ENCODE measurements at regions not wholly inside any gene's neighbourhood (a gene's known extent, or its start where the extent isn't known, plus 50 kb on each side); places are given as distances from the start of the nearest gene placed in this dataset.

GRCh38 chr2:116413659-116414058 is 1400.8 kb upstream of the DDX18 start:
- no peak for DNase-seq (ENCODE audit: low read depth)
- in situ Hi-C loops (cut with HindIII; ENCODE audit: low sequenced_read_pairs), result no loop called here
- no peak for TF ChIP-seq CTCF (IDR thresholded peaks at IDR 0.05; ENCODE audit: low read depth, low read length, missing control alignments)
- no peak overlapping the region for H3K4me3 ChIP-seq (ENCODE audit: low read depth, low read length)

- in situ Hi-C loops (cut with HindIII; ENCODE audit: low sequenced_read_pairs), result no loop called here
- H3K4me3 ChIP-seq (ENCODE audit: low read depth, low read length), result no peak overlapping the region
- peak; percentile 61 for DNase-seq (ENCODE audit: low read depth)
- no peak for TF ChIP-seq CTCF (IDR thresholded peaks at IDR 0.05; ENCODE audit: low read depth, low read length, missing control alignments)
Measured at GRCh38 chr2:116416731-116417377, 1397.6 kb upstream of the DDX18 start.

- no peak overlapping the region for H3K4me3 ChIP-seq (ENCODE audit: low read depth, low read length)
- in situ Hi-C loops (cut with HindIII; ENCODE audit: low sequenced_read_pairs), result no loop called here
- DNase-seq (ENCODE audit: low read depth), result no peak
- TF ChIP-seq CTCF (IDR thresholded peaks at IDR 0.05; ENCODE audit: low read depth, low read length, missing control alignments), result peak; percentile 4
Measured at GRCh38 chr2:116435648-116436047, 1378.8 kb upstream of the DDX18 start.

- H3K4me3 ChIP-seq (ENCODE audit: low read depth, low read length), result no peak overlapping the region
- DNase-seq (ENCODE audit: low read depth), result no peak
- no peak for TF ChIP-seq CTCF (IDR thresholded peaks at IDR 0.05; ENCODE audit: low read depth, low read length, missing control alignments)
- in situ Hi-C loops (cut with HindIII; ENCODE audit: low sequenced_read_pairs), result no loop called here
Measured at GRCh38 chr2:116440104-116440653, 1374.3 kb upstream of the DDX18 start.

- DNase-seq (ENCODE audit: low read depth), result no peak
- in situ Hi-C loops (cut with HindIII; ENCODE audit: low sequenced_read_pairs), result no loop called here
- no peak for TF ChIP-seq CTCF (IDR thresholded peaks at IDR 0.05; ENCODE audit: low read depth, low read length, missing control alignments)
- no peak overlapping the region for H3K4me3 ChIP-seq (ENCODE audit: low read depth, low read length)
Measured at GRCh38 chr2:116442418-116442817, 1372.1 kb upstream of the DDX18 start.

GRCh38 chr2:116444256-116444872 is 1370.1 kb upstream of the DDX18 start:
- H3K4me3 ChIP-seq (ENCODE audit: low read depth, low read length), result no peak overlapping the region
- in situ Hi-C loops (cut with HindIII; ENCODE audit: low sequenced_read_pairs), result no loop called here
- no peak for TF ChIP-seq CTCF (IDR thresholded peaks at IDR 0.05; ENCODE audit: low read depth, low read length, missing control alignments)
- no peak for DNase-seq (ENCODE audit: low read depth)

Measured in astrocyte of the cerebellum (primary cell).